ENCODE measurements at regions not wholly inside any gene's neighbourhood (a gene's known extent, or its start where the extent isn't known, plus 50 kb on each side); places are given as distances from the start of the nearest gene placed in this dataset.

GRCh38 chr10:65571011-65571570 lies 1354.7 kb upstream of the LRRTM3 start:
- no peak for TF ChIP-seq PATZ1 (CRISPR knock-in tag; IDR thresholded peaks at IDR 0.05; ENCODE audit: borderline replicate concordance)
- no peak for TF ChIP-seq ISL1 (CRISPR knock-in tag; IDR thresholded peaks at IDR 0.05)
- TF ChIP-seq ZFP3 (CRISPR knock-in tag; IDR thresholded peaks at IDR 0.05), result no peak
- no peak for TF ChIP-seq TCF4 (CRISPR knock-in tag; IDR thresholded peaks at IDR 0.05; ENCODE audit: borderline replicate concordance)
- TF ChIP-seq ARNTL (CRISPR knock-in tag; IDR thresholded peaks at IDR 0.05; ENCODE audit: borderline replicate concordance, low read depth), result no peak
- TF ChIP-seq RARB (CRISPR knock-in tag; IDR thresholded peaks at IDR 0.05), result no peak
- TF ChIP-seq CSDC2 (CRISPR knock-in tag; IDR thresholded peaks at IDR 0.05), result no peak
- no peak for TF ChIP-seq SNAI2 (CRISPR knock-in tag; IDR thresholded peaks at IDR 0.05)
- no peak for TF ChIP-seq ZFP30 (CRISPR knock-in tag; IDR thresholded peaks at IDR 0.05)
- TF ChIP-seq PPARA (CRISPR knock-in tag; IDR thresholded peaks at IDR 0.05; ENCODE audit: borderline replicate concordance), result no peak
- no peak for TF ChIP-seq ESRRG (CRISPR knock-in tag; IDR thresholded peaks at IDR 0.05)
- TF ChIP-seq CREB5 (CRISPR knock-in tag; IDR thresholded peaks at IDR 0.05; ENCODE audit: low read depth), result no peak
- TF ChIP-seq OSR1 (CRISPR knock-in tag; IDR thresholded peaks at IDR 0.05), result no peak
